Suprapubic skin (tissue), 4 donors: ENCODE measurements at regions not wholly inside any gene's neighbourhood (a gene's known extent, or its start where the extent isn't known, plus 50 kb on each side); places are given as distances from the start of the nearest gene placed in this dataset.

ENCODE experiments used
- DNase-seq, 2 donors: peaks; one replicate each; pipeline ENCODE4 v3.0.0-alpha.2; 2019; ENCODE audit warnings: low spot score in 2 of 2
- H3K27ac ChIP-seq: fragments of 200-600 bp; sonication (generic); one replicate; pipeline ENCODE4 v1.5.1; 2019
- H3K27me3 ChIP-seq: fragments of 200-600 bp; sonication (generic); one replicate; pipeline ENCODE4 v1.5.1; 2019
- H3K36me3 ChIP-seq: fragments of 200-600 bp; sonication (generic); one replicate; pipeline ENCODE4 v1.5.1; 2019
- H3K4me1 ChIP-seq: fragments of 200-600 bp; sonication (generic); one replicate; pipeline ENCODE4 v1.5.1; 2019
- H3K4me3 ChIP-seq: fragments of 200-600 bp; sonication (generic); one replicate; pipeline ENCODE4 v1.5.1; 2019; ENCODE audit warnings: mild to moderate bottlenecking
- H3K9me3 ChIP-seq: fragments of 200-600 bp; sonication (generic); one replicate; pipeline ENCODE4 v1.5.1; 2019
- EP300 ChIP-seq: sonication (generic); formaldehyde crosslinking; IDR thresholded peaks from one replicate; pipeline ENCODE4 v1.6.1; 2017; ENCODE audit warnings: antibody characterized with exemption
- POLR2A ChIP-seq, 2 donors: fragments of 450-650 bp; IDR thresholded peaks; one replicate each; pipeline ENCODE4 v1.6.1; 2017; ENCODE audit warnings: antibody characterized with exemption in 2 of 2, mild to moderate bottlenecking in 2 of 2, moderate library complexity in 2 of 2
- POLR2AphosphoS5 ChIP-seq, 3 donors: sonication (generic); formaldehyde crosslinking; IDR thresholded peaks; one replicate each; pipeline ENCODE4 v1.6.1; 2017; ENCODE audit warnings: antibody characterized with exemption in 3 of 3
- whole genome bisulfite sequencing: methylation state at CpG from one replicate; pipeline ENCODE4 v1.1.5; 2018; 5-methylcytosine and 5-hydroxymethylcytosine counted together
- TF ChIP-seq, protein P1 (sequence below), 2 donors: fragments of 200-600 bp in 1 of 2; fragments of 450-650 bp in 1 of 2; sonication (generic) in 1 of 2; IDR thresholded peaks; one replicate each; pipeline ENCODE4 v1.5.1; 2016 to 2019; ENCODE audit warnings: antibody characterized with exemption in 2 of 2, mild to moderate bottlenecking in 1 of 2, moderate library complexity in 1 of 2

DNA sequence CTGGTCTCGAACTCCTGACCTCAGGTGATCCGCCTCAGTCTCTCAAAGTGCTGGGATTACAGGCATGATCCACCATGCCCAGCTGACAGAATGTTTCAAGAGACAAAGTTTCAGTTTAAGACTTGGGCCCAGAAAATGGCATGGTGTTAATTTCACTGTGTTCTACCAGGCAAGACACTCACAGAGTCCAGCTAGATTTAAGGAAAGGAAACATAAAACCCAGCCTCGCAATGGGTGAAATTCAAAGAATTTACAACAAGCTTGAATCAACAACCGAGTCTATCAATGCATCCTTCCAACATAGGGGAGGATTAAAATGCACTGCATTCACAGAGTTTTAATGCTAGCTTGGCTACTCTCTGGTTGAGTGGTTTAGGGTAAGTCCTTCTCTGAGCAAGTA, 764.0 kb downstream of the XPNPEP1 start:
- TF ChIP-seq, protein P1, sequence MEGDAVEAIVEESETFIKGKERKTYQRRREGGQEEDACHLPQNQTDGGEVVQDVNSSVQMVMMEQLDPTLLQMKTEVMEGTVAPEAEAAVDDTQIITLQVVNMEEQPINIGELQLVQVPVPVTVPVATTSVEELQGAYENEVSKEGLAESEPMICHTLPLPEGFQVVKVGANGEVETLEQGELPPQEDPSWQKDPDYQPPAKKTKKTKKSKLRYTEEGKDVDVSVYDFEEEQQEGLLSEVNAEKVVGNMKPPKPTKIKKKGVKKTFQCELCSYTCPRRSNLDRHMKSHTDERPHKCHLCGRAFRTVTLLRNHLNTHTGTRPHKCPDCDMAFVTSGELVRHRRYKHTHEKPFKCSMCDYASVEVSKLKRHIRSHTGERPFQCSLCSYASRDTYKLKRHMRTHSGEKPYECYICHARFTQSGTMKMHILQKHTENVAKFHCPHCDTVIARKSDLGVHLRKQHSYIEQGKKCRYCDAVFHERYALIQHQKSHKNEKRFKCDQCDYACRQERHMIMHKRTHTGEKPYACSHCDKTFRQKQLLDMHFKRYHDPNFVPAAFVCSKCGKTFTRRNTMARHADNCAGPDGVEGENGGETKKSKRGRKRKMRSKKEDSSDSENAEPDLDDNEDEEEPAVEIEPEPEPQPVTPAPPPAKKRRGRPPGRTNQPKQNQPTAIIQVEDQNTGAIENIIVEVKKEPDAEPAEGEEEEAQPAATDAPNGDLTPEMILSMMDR (IDR thresholded peaks at IDR 0.05): no peak
- no peak for TF ChIP-seq EP300
- no peak for TF ChIP-seq POLR2AphosphoS5 (IDR thresholded peaks at IDR 0.05)
- TF ChIP-seq POLR2A (IDR thresholded peaks at IDR 0.05): no peak
- no peak for DNase-seq
- H3K27me3 ChIP-seq: no peaks in the 10 kb centered on the region
- no peak overlapping the region for H3K27ac ChIP-seq
- 79% methylated on average over 4 of the region's 4 CpGs for WGBS
- H3K4me1 ChIP-seq: no peaks in the 10 kb centered on the region
- peaks cover 2% of the 10 kb centered on the region for H3K9me3 ChIP-seq
- no peak overlapping the region for H3K4me3 ChIP-seq
- no peaks in the 10 kb centered on the region for H3K36me3 ChIP-seq

DNA sequence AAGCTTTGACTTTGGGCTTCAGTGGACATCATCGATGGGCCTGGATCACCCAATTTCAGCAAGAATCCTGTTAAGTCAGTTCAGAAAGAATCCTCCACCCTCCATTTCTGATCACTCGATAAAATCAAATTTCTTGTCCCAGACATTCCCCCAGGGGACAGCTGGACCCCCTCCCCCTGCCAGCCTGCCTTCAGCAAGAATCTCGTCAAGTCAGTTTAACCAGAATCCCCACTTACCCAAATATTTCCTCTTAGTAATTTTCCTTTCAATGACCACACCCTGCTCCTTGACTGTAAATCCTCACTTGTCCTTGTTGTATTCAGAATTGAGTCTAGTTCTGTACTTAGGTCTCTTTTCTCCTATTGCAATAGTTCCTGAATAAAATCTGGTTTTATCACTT, 766.9 kb downstream of the XPNPEP1 start:
- no peak for DNase-seq
- H3K27ac ChIP-seq: no peak overlapping the region
- no peak overlapping the region for H3K4me3 ChIP-seq
- WGBS: 45% methylated on average over 3 of the region's 3 CpGs
- H3K4me1 ChIP-seq: no peaks in the 10 kb centered on the region
- H3K36me3 ChIP-seq: no peaks in the 10 kb centered on the region
- peaks cover 7% of the 10 kb centered on the region for H3K9me3 ChIP-seq
- no peak for TF ChIP-seq EP300
- no peak for TF ChIP-seq POLR2AphosphoS5 (IDR thresholded peaks at IDR 0.05)
- TF ChIP-seq, protein P1 (IDR thresholded peaks at IDR 0.05): no peak
- TF ChIP-seq POLR2A (IDR thresholded peaks at IDR 0.05): no peak
- H3K27me3 ChIP-seq: no peaks in the 10 kb centered on the region

- TF ChIP-seq POLR2A (IDR thresholded peaks at IDR 0.05) (no peak), POLR2AphosphoS5 (IDR thresholded peaks at IDR 0.05) (no peak), EP300 (no peak)
- TF ChIP-seq, protein P1 (IDR thresholded peaks at IDR 0.05): no peak
- H3K27me3 ChIP-seq: no peaks in the 10 kb centered on the region
- H3K4me1 ChIP-seq: no peaks in the 10 kb centered on the region
- no peak overlapping the region for H3K27ac ChIP-seq
- DNase-seq: no peak
- no peak overlapping the region for H3K4me3 ChIP-seq
- H3K9me3 ChIP-seq: peaks cover 11% of the 10 kb centered on the region
- H3K36me3 ChIP-seq: no peaks in the 10 kb centered on the region
These were observed 773.5 kb downstream of the XPNPEP1 start for GRCh38 chr10:109149666-109150350.

DNA sequence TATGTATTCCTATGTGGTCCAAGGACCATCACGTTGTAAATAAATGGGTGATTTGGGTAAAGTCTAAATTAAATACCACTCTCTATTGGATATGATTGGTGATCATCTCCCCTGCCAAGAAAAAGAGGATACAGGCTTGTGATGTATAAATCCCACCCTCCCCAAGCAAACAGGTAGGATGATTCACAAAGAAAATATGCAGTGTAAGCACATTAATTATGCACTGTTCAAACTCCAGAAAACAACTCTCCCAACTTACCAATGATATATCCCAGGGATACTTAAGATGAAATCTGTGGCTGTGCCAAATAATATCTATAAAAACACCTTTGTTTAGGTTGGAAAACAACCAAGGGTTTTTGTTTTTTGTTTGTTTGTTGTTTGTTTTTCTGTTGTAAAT, 795.9 kb downstream of the XPNPEP1 start:
- WGBS: 74% methylated on average over 1 of the region's 1 CpG
- TF ChIP-seq, protein P1 (IDR thresholded peaks at IDR 0.05): no peak
- no peak for TF ChIP-seq POLR2A (IDR thresholded peaks at IDR 0.05)
- H3K4me3 ChIP-seq: no peak overlapping the region
- no peak overlapping the region for H3K27ac ChIP-seq
- no peaks in the 10 kb centered on the region for H3K4me1 ChIP-seq
- H3K27me3 ChIP-seq: no peaks in the 10 kb centered on the region
- no peaks in the 10 kb centered on the region for H3K36me3 ChIP-seq
- no peak for DNase-seq
- peaks cover 4% of the 10 kb centered on the region for H3K9me3 ChIP-seq

DNA sequence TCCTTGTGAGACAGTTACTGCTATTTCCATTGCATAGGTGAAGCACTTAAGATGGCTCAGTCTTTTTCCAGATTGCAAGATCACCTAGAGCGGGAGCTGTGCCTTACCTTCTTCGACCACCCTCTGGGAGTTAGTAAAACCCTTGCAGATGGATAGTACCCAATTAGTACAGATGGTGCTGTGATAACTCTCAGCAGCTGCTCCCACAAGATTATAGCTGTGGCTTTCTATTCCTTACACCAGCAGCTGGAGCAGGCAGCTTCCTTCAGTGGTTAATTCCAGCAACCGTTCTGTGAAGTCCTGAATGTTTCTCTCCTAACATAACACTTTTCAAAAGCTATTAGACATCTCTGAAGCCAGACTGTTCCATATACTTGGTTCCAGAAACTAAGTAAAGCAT, 796.8 kb downstream of the XPNPEP1 start:
- peaks cover 4% of the 10 kb centered on the region for H3K9me3 ChIP-seq
- DNase-seq: no peak
- 79% methylated on average over 3 of the region's 3 CpGs for WGBS
- H3K27ac ChIP-seq: no peak overlapping the region
- no peaks in the 10 kb centered on the region for H3K36me3 ChIP-seq
- no peaks in the 10 kb centered on the region for H3K4me1 ChIP-seq
- TF ChIP-seq, protein P1 (IDR thresholded peaks at IDR 0.05): no peak
- TF ChIP-seq EP300: no peak
- no peak for TF ChIP-seq POLR2AphosphoS5 (IDR thresholded peaks at IDR 0.05)
- no peak for TF ChIP-seq POLR2A (IDR thresholded peaks at IDR 0.05)
- no peak overlapping the region for H3K4me3 ChIP-seq
- no peaks in the 10 kb centered on the region for H3K27me3 ChIP-seq
